H1 (cell line): ENCODE measurements at regions not wholly inside any gene's neighbourhood (a gene's known extent, or its start where the extent isn't known, plus 50 kb on each side); places are given as distances from the start of the nearest gene placed in this dataset.

Experiments
- CBX5 ChIP-seq: fragments of 300-800, 300-1000 bp; sonication (generic); IDR thresholded peaks from 2 replicates; pipeline ENCODE4 v1.7.1; 2016; ENCODE audit warnings: antibody characterized with exemption, low read length, low read depth
- JUN ChIP-seq: IDR thresholded peaks from 2 replicates; pipeline ENCODE4 v1.6.1; 2011; ENCODE audit warnings: low read depth, mild to moderate bottlenecking, improper control_type of control experiment, low read length
- MAFK ChIP-seq: IDR thresholded peaks from 2 replicates; pipeline ENCODE4 v1.6.1; 2012; ENCODE audit warnings: low read depth, mild to moderate bottlenecking, improper control_type of control experiment, low read length
- NANOG ChIP-seq: IDR thresholded peaks from 2 replicates; pipeline ENCODE4 v1.6.1; 2011; ENCODE audit warnings: low read length, low read depth, mild to moderate bottlenecking, inconsistent platforms; ENCODE audit not compliant: insufficient read depth, poor library complexity, severe bottlenecking
- TEAD4 ChIP-seq: IDR thresholded peaks from 2 replicates; pipeline ENCODE4 v1.6.1; 2012; ENCODE audit warnings: low read depth, low read length, inconsistent platforms, mixed read lengths
- TF ChIP-seq, protein P1 (sequence below): fragments of 300-600 bp; sonication (generic); IDR thresholded peaks from 2 replicates; pipeline ENCODE4 v1.7.1; 2012; ENCODE audit warnings: low read length, moderate library complexity, mild to moderate bottlenecking, inconsistent platforms; ENCODE audit not compliant: insufficient replicate concordance

DNA sequence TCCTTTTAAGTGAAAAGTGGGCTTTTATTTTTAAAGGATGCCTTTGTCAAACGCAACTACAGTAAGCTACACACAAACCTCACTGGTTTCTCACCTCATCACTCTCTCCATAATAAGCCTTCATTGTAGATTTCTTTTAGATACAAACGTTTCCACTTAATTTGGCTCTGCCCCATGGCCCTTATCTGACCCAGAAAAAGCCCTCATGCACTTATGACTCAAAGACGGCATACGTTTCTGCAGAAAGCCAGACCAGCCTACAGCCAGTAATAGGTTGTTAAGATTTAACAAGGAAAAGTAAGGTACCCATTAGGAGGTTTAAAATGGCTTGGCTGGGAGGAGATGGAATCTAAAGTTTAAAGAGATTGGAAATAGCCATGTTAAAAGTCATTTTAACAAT, 914.6 kb upstream of the INTU start (continued):
- TF ChIP-seq, protein P1, sequence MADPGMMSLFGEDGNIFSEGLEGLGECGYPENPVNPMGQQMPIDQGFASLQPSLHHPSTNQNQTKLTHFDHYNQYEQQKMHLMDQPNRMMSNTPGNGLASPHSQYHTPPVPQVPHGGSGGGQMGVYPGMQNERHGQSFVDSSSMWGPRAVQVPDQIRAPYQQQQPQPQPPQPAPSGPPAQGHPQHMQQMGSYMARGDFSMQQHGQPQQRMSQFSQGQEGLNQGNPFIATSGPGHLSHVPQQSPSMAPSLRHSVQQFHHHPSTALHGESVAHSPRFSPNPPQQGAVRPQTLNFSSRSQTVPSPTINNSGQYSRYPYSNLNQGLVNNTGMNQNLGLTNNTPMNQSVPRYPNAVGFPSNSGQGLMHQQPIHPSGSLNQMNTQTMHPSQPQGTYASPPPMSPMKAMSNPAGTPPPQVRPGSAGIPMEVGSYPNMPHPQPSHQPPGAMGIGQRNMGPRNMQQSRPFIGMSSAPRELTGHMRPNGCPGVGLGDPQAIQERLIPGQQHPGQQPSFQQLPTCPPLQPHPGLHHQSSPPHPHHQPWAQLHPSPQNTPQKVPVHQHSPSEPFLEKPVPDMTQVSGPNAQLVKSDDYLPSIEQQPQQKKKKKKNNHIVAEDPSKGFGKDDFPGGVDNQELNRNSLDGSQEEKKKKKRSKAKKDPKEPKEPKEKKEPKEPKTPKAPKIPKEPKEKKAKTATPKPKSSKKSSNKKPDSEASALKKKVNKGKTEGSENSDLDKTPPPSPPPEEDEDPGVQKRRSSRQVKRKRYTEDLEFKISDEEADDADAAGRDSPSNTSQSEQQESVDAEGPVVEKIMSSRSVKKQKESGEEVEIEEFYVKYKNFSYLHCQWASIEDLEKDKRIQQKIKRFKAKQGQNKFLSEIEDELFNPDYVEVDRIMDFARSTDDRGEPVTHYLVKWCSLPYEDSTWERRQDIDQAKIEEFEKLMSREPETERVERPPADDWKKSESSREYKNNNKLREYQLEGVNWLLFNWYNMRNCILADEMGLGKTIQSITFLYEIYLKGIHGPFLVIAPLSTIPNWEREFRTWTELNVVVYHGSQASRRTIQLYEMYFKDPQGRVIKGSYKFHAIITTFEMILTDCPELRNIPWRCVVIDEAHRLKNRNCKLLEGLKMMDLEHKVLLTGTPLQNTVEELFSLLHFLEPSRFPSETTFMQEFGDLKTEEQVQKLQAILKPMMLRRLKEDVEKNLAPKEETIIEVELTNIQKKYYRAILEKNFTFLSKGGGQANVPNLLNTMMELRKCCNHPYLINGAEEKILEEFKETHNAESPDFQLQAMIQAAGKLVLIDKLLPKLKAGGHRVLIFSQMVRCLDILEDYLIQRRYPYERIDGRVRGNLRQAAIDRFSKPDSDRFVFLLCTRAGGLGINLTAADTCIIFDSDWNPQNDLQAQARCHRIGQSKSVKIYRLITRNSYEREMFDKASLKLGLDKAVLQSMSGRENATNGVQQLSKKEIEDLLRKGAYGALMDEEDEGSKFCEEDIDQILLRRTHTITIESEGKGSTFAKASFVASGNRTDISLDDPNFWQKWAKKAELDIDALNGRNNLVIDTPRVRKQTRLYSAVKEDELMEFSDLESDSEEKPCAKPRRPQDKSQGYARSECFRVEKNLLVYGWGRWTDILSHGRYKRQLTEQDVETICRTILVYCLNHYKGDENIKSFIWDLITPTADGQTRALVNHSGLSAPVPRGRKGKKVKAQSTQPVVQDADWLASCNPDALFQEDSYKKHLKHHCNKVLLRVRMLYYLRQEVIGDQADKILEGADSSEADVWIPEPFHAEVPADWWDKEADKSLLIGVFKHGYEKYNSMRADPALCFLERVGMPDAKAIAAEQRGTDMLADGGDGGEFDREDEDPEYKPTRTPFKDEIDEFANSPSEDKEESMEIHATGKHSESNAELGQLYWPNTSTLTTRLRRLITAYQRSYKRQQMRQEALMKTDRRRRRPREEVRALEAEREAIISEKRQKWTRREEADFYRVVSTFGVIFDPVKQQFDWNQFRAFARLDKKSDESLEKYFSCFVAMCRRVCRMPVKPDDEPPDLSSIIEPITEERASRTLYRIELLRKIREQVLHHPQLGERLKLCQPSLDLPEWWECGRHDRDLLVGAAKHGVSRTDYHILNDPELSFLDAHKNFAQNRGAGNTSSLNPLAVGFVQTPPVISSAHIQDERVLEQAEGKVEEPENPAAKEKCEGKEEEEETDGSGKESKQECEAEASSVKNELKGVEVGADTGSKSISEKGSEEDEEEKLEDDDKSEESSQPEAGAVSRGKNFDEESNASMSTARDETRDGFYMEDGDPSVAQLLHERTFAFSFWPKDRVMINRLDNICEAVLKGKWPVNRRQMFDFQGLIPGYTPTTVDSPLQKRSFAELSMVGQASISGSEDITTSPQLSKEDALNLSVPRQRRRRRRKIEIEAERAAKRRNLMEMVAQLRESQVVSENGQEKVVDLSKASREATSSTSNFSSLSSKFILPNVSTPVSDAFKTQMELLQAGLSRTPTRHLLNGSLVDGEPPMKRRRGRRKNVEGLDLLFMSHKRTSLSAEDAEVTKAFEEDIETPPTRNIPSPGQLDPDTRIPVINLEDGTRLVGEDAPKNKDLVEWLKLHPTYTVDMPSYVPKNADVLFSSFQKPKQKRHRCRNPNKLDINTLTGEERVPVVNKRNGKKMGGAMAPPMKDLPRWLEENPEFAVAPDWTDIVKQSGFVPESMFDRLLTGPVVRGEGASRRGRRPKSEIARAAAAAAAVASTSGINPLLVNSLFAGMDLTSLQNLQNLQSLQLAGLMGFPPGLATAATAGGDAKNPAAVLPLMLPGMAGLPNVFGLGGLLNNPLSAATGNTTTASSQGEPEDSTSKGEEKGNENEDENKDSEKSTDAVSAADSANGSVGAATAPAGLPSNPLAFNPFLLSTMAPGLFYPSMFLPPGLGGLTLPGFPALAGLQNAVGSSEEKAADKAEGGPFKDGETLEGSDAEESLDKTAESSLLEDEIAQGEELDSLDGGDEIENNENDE, result no peak
- TF ChIP-seq CBX5 (no peak), MAFK (no peak), NANOG (no peak), JUN (no peak), TEAD4 (no peak)
